Progenitor cell of endocrine pancreas (in vitro differentiated cells): ENCODE measurements at regions not wholly inside any gene's neighbourhood (a gene's known extent, or its start where the extent isn't known, plus 50 kb on each side); places are given as distances from the start of the nearest gene placed in this dataset.

ENCODE experiments used
- DNase-seq: peaks from one replicate; pipeline ENCODE4 v3.0.0; 2021; ENCODE audit warnings: low spot score; ENCODE audit not compliant: unreplicated experiment
- H3K27ac Mint-ChIP-seq: 2 replicates; pipeline ENCODE4 v1.8.0; 2021; ENCODE audit warnings: mild to moderate bottlenecking, moderate library complexity, mixed read lengths
- H3K27me3 Mint-ChIP-seq: 2 replicates; pipeline ENCODE4 v1.8.0; 2021; ENCODE audit warnings: mixed read lengths
- H3K36me3 Mint-ChIP-seq: 2 replicates; pipeline ENCODE4 v1.8.0; 2022; ENCODE audit warnings: mixed read lengths; ENCODE audit not compliant: insufficient read depth
- H3K4me1 Mint-ChIP-seq: 2 replicates; pipeline ENCODE4 v1.8.0; 2021; ENCODE audit warnings: low read depth, mixed read lengths
- H3K4me3 Mint-ChIP-seq: 2 replicates; pipeline ENCODE4 v1.8.0; 2021; ENCODE audit warnings: low read depth, mild to moderate bottlenecking, moderate library complexity, mixed read lengths
- H3K9me3 Mint-ChIP-seq: 2 replicates; pipeline ENCODE4 v1.8.0; 2021; ENCODE audit warnings: low read depth, mixed read lengths
- TF ChIP-seq, protein P1 (sequence below): fragments of 200-600 bp; sonication (generic); IDR thresholded peaks from one replicate; pipeline ENCODE4 v1.5.0; 2021; ENCODE audit warnings: antibody characterized with exemption, mild to moderate bottlenecking; ENCODE audit not compliant: unreplicated experiment

DNA sequence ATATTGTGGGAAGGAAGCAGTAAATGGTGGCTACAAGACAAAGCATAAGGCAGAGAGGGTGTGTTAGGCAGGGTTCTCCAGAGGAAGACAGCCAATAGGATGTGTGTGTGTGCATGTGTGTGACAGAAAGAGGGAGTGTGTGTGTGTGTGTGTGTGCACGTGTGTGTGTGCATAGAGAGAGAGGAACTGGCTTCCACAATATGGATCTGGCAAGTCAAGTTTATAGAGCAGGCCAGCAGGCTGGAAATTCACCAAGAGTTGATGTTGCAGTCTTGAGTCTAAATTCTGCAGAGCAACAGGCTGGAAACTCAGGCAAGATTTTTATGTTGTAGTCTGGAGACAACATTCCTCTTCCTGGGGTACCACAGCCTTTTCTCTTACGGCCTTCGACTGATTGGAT, 374.0 kb downstream of the TNS3 start:
- H3K4me3 Mint-ChIP-seq = no peak overlapping the region
- H3K4me1 Mint-ChIP-seq = peaks cover 8% of the 10 kb centered on the region

GRCh38 chr7:47204709-47205108, 377.2 kb downstream of the TNS3 start:
- no peak for DNase-seq
- no peaks in the 10 kb centered on the region for H3K4me1 Mint-ChIP-seq
- H3K27me3 Mint-ChIP-seq = no peaks in the 10 kb centered on the region
- H3K9me3 Mint-ChIP-seq = no peaks in the 10 kb centered on the region
- no peaks in the 10 kb centered on the region for H3K36me3 Mint-ChIP-seq
- no peak overlapping the region for H3K4me3 Mint-ChIP-seq
- TF ChIP-seq, protein P1, sequence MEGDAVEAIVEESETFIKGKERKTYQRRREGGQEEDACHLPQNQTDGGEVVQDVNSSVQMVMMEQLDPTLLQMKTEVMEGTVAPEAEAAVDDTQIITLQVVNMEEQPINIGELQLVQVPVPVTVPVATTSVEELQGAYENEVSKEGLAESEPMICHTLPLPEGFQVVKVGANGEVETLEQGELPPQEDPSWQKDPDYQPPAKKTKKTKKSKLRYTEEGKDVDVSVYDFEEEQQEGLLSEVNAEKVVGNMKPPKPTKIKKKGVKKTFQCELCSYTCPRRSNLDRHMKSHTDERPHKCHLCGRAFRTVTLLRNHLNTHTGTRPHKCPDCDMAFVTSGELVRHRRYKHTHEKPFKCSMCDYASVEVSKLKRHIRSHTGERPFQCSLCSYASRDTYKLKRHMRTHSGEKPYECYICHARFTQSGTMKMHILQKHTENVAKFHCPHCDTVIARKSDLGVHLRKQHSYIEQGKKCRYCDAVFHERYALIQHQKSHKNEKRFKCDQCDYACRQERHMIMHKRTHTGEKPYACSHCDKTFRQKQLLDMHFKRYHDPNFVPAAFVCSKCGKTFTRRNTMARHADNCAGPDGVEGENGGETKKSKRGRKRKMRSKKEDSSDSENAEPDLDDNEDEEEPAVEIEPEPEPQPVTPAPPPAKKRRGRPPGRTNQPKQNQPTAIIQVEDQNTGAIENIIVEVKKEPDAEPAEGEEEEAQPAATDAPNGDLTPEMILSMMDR = no peak
- H3K27ac Mint-ChIP-seq = no peak overlapping the region

More for the DNA sequence above, 374.0 kb downstream of the TNS3 start:
- H3K36me3 Mint-ChIP-seq = no peaks in the 10 kb centered on the region
- H3K27ac Mint-ChIP-seq = no peak overlapping the region
- TF ChIP-seq, protein P1 = no peak
- peaks cover 3% of the 10 kb centered on the region for H3K9me3 Mint-ChIP-seq
- no peak for DNase-seq
- H3K27me3 Mint-ChIP-seq = no peaks in the 10 kb centered on the region

DNA sequence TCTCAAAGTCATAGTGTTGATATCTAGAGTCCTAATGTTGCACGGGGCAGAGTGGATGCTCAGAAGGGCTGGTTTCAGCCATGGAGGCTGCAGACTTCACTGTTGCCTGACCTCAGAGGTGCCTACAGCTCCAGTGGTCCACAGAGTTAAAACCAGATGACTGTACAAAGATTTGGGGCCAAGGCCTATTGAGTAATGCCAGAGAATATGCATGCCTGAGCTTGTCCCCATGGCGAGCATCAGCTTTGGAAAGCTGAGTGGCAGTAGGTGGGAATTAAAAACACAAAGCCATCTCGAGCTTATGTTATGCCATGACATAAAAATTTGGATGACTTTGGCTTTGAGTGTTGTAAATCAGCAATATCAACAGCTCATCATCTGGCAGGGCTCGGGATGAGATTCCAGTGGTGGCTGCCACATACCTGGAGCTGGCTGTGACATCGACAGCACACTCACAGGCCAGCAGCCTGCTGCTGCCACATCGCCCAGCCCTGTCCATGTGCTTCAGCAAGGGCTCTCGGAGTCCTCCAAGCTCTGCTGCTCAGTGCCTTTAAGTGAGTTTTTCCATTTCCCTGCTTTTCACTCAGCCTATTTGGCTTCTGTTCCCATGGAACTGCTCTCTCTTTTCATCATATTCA, 379.6 kb downstream of the TNS3 start:
- TF ChIP-seq, protein P1 = no peak
- H3K4me3 Mint-ChIP-seq = no peak overlapping the region
- no peaks in the 10 kb centered on the region for H3K4me1 Mint-ChIP-seq
- no peaks in the 10 kb centered on the region for H3K9me3 Mint-ChIP-seq
- no peaks in the 10 kb centered on the region for H3K27me3 Mint-ChIP-seq
- no peak overlapping the region for H3K27ac Mint-ChIP-seq
- DNase-seq = no peak
- H3K36me3 Mint-ChIP-seq = no peaks in the 10 kb centered on the region

DNA sequence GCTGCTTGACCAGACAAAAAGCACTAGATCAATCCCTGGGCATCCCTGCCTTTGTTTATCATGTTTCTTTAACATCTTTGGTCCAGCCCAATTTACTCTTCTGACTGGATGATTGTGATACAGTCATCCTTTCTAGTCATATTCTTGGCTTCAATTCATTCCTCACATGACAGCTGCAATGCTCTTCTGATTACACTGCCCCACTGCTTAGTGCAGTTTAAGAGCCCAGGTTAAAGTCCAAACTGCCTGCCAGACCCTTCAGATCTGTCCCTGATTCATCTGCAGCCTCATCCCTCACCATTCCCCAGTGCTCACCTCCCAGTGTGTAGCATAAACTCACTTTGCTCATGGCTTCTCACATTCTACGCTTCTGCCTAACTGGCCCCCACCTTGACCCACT, 383.8 kb downstream of the TNS3 start:
- no peak overlapping the region for H3K4me3 Mint-ChIP-seq
- no peak overlapping the region for H3K27ac Mint-ChIP-seq
- no peaks in the 10 kb centered on the region for H3K4me1 Mint-ChIP-seq
- no peaks in the 10 kb centered on the region for H3K27me3 Mint-ChIP-seq
- no peaks in the 10 kb centered on the region for H3K9me3 Mint-ChIP-seq
- TF ChIP-seq, protein P1 = no peak
- DNase-seq = no peak
- H3K36me3 Mint-ChIP-seq = no peaks in the 10 kb centered on the region

DNA sequence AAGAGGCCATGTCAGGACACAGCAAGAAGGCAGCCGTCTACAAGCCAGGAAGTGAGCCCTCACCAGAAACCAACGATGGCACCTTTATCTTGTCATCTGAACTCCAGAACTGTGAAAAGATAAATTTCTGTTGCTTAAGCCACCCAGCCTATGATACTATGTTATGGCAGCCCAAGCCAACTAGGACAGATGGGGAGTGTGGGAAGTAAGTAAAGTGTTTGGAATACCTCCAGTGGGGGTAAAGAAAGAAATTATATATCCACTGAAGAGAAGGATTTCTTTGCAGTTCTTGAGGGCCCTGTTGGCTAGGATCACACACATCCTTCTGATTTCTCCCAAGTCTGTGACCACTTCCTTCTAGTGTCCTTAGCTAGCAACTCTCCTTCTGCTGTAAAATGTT, 384.4 kb downstream of the TNS3 start:
- peaks cover 3% of the 10 kb centered on the region for H3K4me1 Mint-ChIP-seq
- no peak for DNase-seq
- no peaks in the 10 kb centered on the region for H3K27me3 Mint-ChIP-seq
- H3K9me3 Mint-ChIP-seq = no peaks in the 10 kb centered on the region
- H3K36me3 Mint-ChIP-seq = no peaks in the 10 kb centered on the region
- TF ChIP-seq, protein P1 = no peak
- H3K27ac Mint-ChIP-seq = no peak overlapping the region
- no peak overlapping the region for H3K4me3 Mint-ChIP-seq
